Caco-2 (cell line): ENCODE measurements at regions not wholly inside any gene's neighbourhood (a gene's known extent, or its start where the extent isn't known, plus 50 kb on each side); places are given as distances from the start of the nearest gene placed in this dataset.

ENCODE experiments used
- BruUV-seq: library from RNA; stranded (reverse); fragments of 400-500 nt; replicated peaks from 2 replicates; lab custom pipeline; 2021; lab: Mats Ljungman, UMichigan
- CTCF ChIA-PET: fragments of 300-600 bp; sonication (Branson Sonifier 250); formaldehyde crosslinking; loops from one replicate; lab custom pipeline; 2022; ENCODE audit warnings: antibody characterized with exemption; lab: Charles Lee
- POLR2A ChIA-PET: fragments of 300-600 bp; sonication (Branson Sonifier 250); formaldehyde crosslinking; loops from one replicate; lab custom pipeline; 2022; ENCODE audit warnings: antibody characterized with exemption; lab: Charles Lee
- DNase-seq, 2 experiments: peaks; one replicate each; pipeline versions ENCODE4 v3.0.0 to v3.0.0-alpha.2; 2020 to 2022
- H3K27me3 ChIP-seq: replicated peaks from 2 replicates; pipeline ENCODE4 v1.6.0; 2011; ENCODE audit warnings: low read length; ENCODE audit not compliant: control insufficient read depth, insufficient read depth
- H3K36me3 ChIP-seq: 2 replicates; pipeline ENCODE4 v1.5.1; 2011; ENCODE audit warnings: low read length; ENCODE audit not compliant: control insufficient read depth, insufficient read depth
- H3K4me1 ChIP-seq: fragments of 250-450 bp; sonication (Bioruptor Pico); 2 replicates; pipeline ENCODE4 v1.5.1; 2020; ENCODE audit warnings: mild to moderate bottlenecking
- H3K4me3 ChIP-seq: 2 replicates; pipeline ENCODE4 v1.5.1; 2011; ENCODE audit warnings: low read depth, mild to moderate bottlenecking, control low read depth, low read length
- H3K9me3 ChIP-seq: fragments of 250-450 bp; sonication (Bioruptor Pico); 2 replicates; pipeline ENCODE4 v1.5.1; 2020; ENCODE audit warnings: mild to moderate bottlenecking, moderate library complexity
- H3K27ac Mint-ChIP-seq: one replicate; pipeline ENCODE4 v1.8.0; 2022; ENCODE audit warnings: mixed read lengths; ENCODE audit not compliant: unreplicated experiment
- H3K27me3 Mint-ChIP-seq: one replicate; pipeline ENCODE4 v1.8.0; 2022; ENCODE audit warnings: mixed read lengths; ENCODE audit not compliant: insufficient read depth, unreplicated experiment
- H3K36me3 Mint-ChIP-seq: one replicate; pipeline ENCODE4 v1.8.0; 2022; ENCODE audit warnings: mild to moderate bottlenecking, mixed read lengths; ENCODE audit not compliant: insufficient read depth, unreplicated experiment
- H3K4me1 Mint-ChIP-seq: one replicate; pipeline ENCODE4 v1.8.0; 2022; ENCODE audit warnings: low read depth, mixed read lengths; ENCODE audit not compliant: unreplicated experiment
- H3K4me3 Mint-ChIP-seq: one replicate; pipeline ENCODE4 v1.8.0; 2022; ENCODE audit warnings: mild to moderate bottlenecking, moderate library complexity, mixed read lengths; ENCODE audit not compliant: unreplicated experiment
- H3K9me3 Mint-ChIP-seq: one replicate; pipeline ENCODE4 v1.8.0; 2022; ENCODE audit warnings: mixed read lengths; ENCODE audit not compliant: unreplicated experiment
- intact Hi-C: fragments of 100-400 bp; cut with micrococcal nuclease; formaldehyde crosslinking; loops from one replicate; pipeline ENCODE4 v1.10.0; 2022; ENCODE audit not compliant: unreplicated experiment
- TF ChIP-seq, protein P1 (sequence below), 2 experiments: fragments of 200-600 bp in 1 of 2; IDR thresholded peaks; 1 replicate in 1 of 2; 2 replicates in 1 of 2; pipeline versions ENCODE4 v1.5.1 to v1.8.0; 2011 to 2022; ENCODE audit warnings: antibody characterized with exemption in 1 of 2, control low read depth in 1 of 2, inconsistent platforms in 1 of 2, low read depth in 1 of 2, low read length in 1 of 2, mild to moderate bottlenecking in 1 of 2, moderate library complexity in 1 of 2; ENCODE audit not compliant: insufficient read depth in 1 of 2, severe bottlenecking in 1 of 2, unreplicated experiment in 1 of 2

DNA sequence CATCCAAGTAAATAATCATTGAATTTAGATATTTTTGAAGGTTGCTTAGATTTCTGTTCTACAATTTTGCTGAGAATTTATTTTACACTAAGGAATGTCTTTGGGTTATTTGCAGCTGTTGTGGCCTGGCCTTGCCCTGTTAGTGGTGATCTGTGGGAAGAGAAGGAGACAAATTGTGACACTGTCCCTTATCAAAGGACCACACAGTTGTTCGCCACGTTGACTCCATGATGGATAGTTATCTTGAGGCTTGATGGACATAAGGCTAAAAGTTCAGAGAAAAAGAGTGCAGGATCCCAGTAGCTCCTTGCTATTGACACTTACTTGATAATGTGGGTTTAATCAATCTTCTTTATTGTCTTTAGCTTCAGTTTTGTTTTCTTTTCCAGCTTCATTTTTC lies 186.6 kb upstream of the MEF2C start:
- ChIA-PET POLR2A (no interaction called here), CTCF (interaction anchor here (0.8 kb wide), 1 partner anchor 340 kb away, joined by 3 read pairs; no protein-coding TSS in a partner anchor)
- TF ChIP-seq, protein P1, sequence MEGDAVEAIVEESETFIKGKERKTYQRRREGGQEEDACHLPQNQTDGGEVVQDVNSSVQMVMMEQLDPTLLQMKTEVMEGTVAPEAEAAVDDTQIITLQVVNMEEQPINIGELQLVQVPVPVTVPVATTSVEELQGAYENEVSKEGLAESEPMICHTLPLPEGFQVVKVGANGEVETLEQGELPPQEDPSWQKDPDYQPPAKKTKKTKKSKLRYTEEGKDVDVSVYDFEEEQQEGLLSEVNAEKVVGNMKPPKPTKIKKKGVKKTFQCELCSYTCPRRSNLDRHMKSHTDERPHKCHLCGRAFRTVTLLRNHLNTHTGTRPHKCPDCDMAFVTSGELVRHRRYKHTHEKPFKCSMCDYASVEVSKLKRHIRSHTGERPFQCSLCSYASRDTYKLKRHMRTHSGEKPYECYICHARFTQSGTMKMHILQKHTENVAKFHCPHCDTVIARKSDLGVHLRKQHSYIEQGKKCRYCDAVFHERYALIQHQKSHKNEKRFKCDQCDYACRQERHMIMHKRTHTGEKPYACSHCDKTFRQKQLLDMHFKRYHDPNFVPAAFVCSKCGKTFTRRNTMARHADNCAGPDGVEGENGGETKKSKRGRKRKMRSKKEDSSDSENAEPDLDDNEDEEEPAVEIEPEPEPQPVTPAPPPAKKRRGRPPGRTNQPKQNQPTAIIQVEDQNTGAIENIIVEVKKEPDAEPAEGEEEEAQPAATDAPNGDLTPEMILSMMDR (IDR thresholded peaks at IDR 0.05; ENCODE audit: insufficient read depth in 1 of 2, low read depth in 1 of 2, low read length in 1 of 2, severe bottlenecking in 1 of 2, unreplicated experiment in 1 of 2) = no peak
- BruUV-seq = no TSS peak
- intact Hi-C loops = no loop called here
- H3K9me3 ChIP-seq = no peaks in the 10 kb centered on the region
- H3K27me3 Mint-ChIP-seq = peaks cover 6% of the 10 kb centered on the region
- no peaks in the 10 kb centered on the region for H3K9me3 Mint-ChIP-seq
- H3K27ac Mint-ChIP-seq = no peak overlapping the region
- H3K4me3 ChIP-seq = no peak overlapping the region
- no peak for DNase-seq
- H3K36me3 ChIP-seq = no peaks in the 10 kb centered on the region
- no peaks in the 10 kb centered on the region for H3K4me1 Mint-ChIP-seq
- H3K4me1 ChIP-seq = no peaks in the 10 kb centered on the region
- no peaks in the 10 kb centered on the region for H3K36me3 Mint-ChIP-seq
- no peaks in the 10 kb centered on the region for H3K27me3 ChIP-seq
- no peak overlapping the region for H3K4me3 Mint-ChIP-seq

DNA sequence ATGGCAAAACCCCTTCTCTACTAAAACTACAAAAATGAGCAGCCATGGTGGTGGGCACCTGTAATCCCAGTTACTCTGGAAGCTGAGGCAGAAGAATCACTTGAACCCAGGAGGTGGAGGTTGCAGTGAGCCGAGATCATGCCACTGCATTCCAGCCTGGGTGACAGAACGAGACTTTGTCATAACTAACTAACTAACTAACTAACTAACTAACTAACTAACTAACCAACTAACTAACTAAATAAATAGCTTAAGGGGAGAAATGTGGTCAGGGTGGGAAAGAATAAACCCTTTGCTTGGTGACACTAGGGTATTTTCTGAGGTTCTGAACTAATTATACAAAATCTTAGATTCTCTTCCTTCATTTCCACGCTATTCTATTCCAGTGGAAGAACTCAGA lies 184.4 kb upstream of the MEF2C start:
- TF ChIP-seq, protein P1 (IDR thresholded peaks at IDR 0.05; ENCODE audit: insufficient read depth in 1 of 2, low read depth in 1 of 2, low read length in 1 of 2, severe bottlenecking in 1 of 2, unreplicated experiment in 1 of 2) = no peak
- POLR2A ChIA-PET = no interaction called here
- no peak overlapping the region for H3K4me3 Mint-ChIP-seq
- CTCF ChIA-PET = no interaction called here
- Histone ChIP-seq H3K27me3 (no peaks in the 10 kb centered on the region), H3K4me3 (no peak overlapping the region), H3K4me1 (no peaks in the 10 kb centered on the region), H3K36me3 (no peaks in the 10 kb centered on the region), H3K9me3 (no peaks in the 10 kb centered on the region)
- H3K4me1 Mint-ChIP-seq = no peaks in the 10 kb centered on the region
- intact Hi-C loops = no loop called here
- no peak for DNase-seq
- H3K27ac Mint-ChIP-seq = no peak overlapping the region
- no peaks in the 10 kb centered on the region for H3K36me3 Mint-ChIP-seq
- BruUV-seq = no TSS peak
- H3K9me3 Mint-ChIP-seq = no peaks in the 10 kb centered on the region
- H3K27me3 Mint-ChIP-seq = no peaks in the 10 kb centered on the region

DNA sequence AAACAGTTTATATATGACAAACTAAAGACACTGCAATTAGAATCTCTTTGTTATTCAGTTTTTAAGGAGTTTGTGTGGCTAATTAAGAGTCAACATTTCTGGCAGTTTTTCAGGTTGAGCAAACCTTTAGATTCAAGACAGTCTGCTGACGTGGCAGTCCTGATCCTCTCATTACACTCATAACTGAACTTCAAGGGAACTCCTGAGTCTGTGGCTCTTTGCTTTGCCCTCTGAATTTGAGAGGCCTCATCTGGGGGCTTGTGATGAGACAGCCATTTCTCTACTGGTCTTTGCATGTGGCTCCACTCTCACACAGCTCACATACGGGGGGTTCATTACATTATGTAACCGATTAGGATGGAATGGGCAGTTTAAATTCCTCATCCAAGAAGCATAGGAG lies 182.9 kb upstream of the MEF2C start:
- BruUV-seq = no TSS peak
- Mint-ChIP-seq H3K9me3 (no peaks in the 10 kb centered on the region), H3K27ac (no peak overlapping the region), H3K36me3 (no peaks in the 10 kb centered on the region), H3K4me1 (no peaks in the 10 kb centered on the region), H3K27me3 (no peaks in the 10 kb centered on the region), H3K4me3 (no peak overlapping the region)
- no peak for DNase-seq
- H3K4me1 ChIP-seq = no peaks in the 10 kb centered on the region
- CTCF ChIA-PET = no interaction called here
- H3K27me3 ChIP-seq = no peaks in the 10 kb centered on the region
- no peaks in the 10 kb centered on the region for H3K9me3 ChIP-seq
- TF ChIP-seq, protein P1 (IDR thresholded peaks at IDR 0.05; ENCODE audit: insufficient read depth in 1 of 2, low read depth in 1 of 2, low read length in 1 of 2, severe bottlenecking in 1 of 2, unreplicated experiment in 1 of 2) = no peak
- intact Hi-C loops = no loop called here
- H3K36me3 ChIP-seq = no peaks in the 10 kb centered on the region
- H3K4me3 ChIP-seq = no peak overlapping the region
- POLR2A ChIA-PET = no interaction called here
